ENCODE measurements at regions not wholly inside any gene's neighbourhood (a gene's known extent, or its start where the extent isn't known, plus 50 kb on each side); places are given as distances from the start of the nearest gene placed in this dataset.

- no peak for DNase-seq (ENCODE audit: low read depth)
- TF ChIP-seq CTCF (conservative IDR thresholded peaks at IDR 0.05; ENCODE audit: low read length), result no peak
- no peak overlapping the region for H3K4me3 ChIP-seq (ENCODE audit: low read length)
Measured at GRCh38 chr9:130772185-130772584, 62.9 kb upstream of the ABL1 start.

GRCh38 chr9:130774183-130774582 lies 60.9 kb upstream of the ABL1 start:
- no peak for DNase-seq (ENCODE audit: low read depth)
- no peak overlapping the region for H3K4me3 ChIP-seq (ENCODE audit: low read length)
- TF ChIP-seq CTCF (conservative IDR thresholded peaks at IDR 0.05; ENCODE audit: low read length), result no peak

- H3K4me3 ChIP-seq (ENCODE audit: low read length), result no peak overlapping the region
- DNase-seq (ENCODE audit: low read depth), result no peak
- no peak for TF ChIP-seq CTCF (conservative IDR thresholded peaks at IDR 0.05; ENCODE audit: low read length)
Measured at GRCh38 chr9:130775336-130775991, 59.6 kb upstream of the ABL1 start.

GRCh38 chr9:130779153-130779855 lies 55.8 kb upstream of the ABL1 start:
- TF ChIP-seq CTCF (conservative IDR thresholded peaks at IDR 0.05; ENCODE audit: low read length), result no peak
- DNase-seq (ENCODE audit: low read depth), result peak; percentile 37
- H3K4me3 ChIP-seq (ENCODE audit: low read length), result no peak overlapping the region

- H3K4me3 ChIP-seq (ENCODE audit: low read length), result peak overlapping the region; percentile 62
- TF ChIP-seq CTCF (conservative IDR thresholded peaks at IDR 0.05; ENCODE audit: low read length), result no peak
Measured at GRCh38 chr9:130780415-130780814, 54.6 kb upstream of the ABL1 start.

GRCh38 chr9:130780865-130781504 lies 54.1 kb upstream of the ABL1 start:
- TF ChIP-seq CTCF (conservative IDR thresholded peaks at IDR 0.05; ENCODE audit: low read length), result no peak
- DNase-seq (ENCODE audit: low read depth), result peak; percentile 98
- peak overlapping the region; percentile 62 for H3K4me3 ChIP-seq (ENCODE audit: low read length)

More at GRCh38 chr9:130780415-130780814, 54.6 kb upstream of the ABL1 start:
- DNase-seq (ENCODE audit: low read depth), result no peak
